ENCODE measurements at regions not wholly inside any gene's neighbourhood (a gene's known extent, or its start where the extent isn't known, plus 50 kb on each side); places are given as distances from the start of the nearest gene placed in this dataset.

DNA sequence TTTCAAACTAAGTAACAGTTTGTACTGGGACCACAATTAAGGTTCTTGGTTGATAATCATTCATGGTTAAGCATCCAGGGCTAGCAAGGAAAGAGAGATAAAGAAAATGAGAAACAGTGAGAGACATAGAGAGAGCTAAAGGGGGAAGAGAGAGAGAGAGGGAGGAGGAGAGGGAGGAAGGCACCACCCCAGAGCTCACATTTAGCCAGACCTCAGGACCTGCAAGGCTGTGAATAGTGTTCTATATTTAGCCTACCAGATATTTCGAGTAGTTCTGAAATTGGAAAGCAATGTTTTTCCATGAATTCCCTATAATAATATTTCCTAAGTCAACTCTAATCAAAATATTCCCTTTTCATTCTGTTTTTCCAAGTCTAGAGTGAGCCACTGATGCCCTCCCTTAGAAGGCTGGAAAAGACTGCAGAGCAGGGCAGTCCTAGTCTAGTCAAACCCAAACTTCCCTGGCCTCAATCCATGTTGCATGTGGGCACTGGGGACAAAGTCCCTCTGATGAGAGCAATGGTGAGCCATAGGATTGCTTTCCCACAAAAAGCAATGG, 119.4 kb upstream of the INHBA start:
- TF ChIP-seq, protein P1, sequence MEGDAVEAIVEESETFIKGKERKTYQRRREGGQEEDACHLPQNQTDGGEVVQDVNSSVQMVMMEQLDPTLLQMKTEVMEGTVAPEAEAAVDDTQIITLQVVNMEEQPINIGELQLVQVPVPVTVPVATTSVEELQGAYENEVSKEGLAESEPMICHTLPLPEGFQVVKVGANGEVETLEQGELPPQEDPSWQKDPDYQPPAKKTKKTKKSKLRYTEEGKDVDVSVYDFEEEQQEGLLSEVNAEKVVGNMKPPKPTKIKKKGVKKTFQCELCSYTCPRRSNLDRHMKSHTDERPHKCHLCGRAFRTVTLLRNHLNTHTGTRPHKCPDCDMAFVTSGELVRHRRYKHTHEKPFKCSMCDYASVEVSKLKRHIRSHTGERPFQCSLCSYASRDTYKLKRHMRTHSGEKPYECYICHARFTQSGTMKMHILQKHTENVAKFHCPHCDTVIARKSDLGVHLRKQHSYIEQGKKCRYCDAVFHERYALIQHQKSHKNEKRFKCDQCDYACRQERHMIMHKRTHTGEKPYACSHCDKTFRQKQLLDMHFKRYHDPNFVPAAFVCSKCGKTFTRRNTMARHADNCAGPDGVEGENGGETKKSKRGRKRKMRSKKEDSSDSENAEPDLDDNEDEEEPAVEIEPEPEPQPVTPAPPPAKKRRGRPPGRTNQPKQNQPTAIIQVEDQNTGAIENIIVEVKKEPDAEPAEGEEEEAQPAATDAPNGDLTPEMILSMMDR (IDR thresholded peaks at IDR 0.05) = no peak
- no peak for TF ChIP-seq POLR2A (IDR thresholded peaks at IDR 0.05)
